Kidney (tissue), 13 donors: ENCODE measurements at regions not wholly inside any gene's neighbourhood (a gene's known extent, or its start where the extent isn't known, plus 50 kb on each side); places are given as distances from the start of the nearest gene placed in this dataset.

ENCODE experiments used
- DNase-seq, 5 donors: peaks; one replicate each; pipeline ENCODE4 v3.0.0-alpha.2; 2013 to 2020
- FAIRE-seq: peaks from 2 replicates; lab custom pipeline; 2012; peaks lifted over from hg19 to GRCh38; lab: Jason Lieb, UNC
- H3K27ac ChIP-seq, 2 donors: one replicate each; pipeline ENCODE4 v1.7.0; 2013; ENCODE audit warnings: low read depth in 2 of 2, low read length in 2 of 2, inconsistent platforms in 1 of 2
- H3K27me3 ChIP-seq: one replicate; pipeline ENCODE4 v1.7.1; 2013; ENCODE audit warnings: low read length, inconsistent platforms; ENCODE audit not compliant: control insufficient read depth, insufficient read depth
- H3K36me3 ChIP-seq, 3 donors: one replicate each; pipeline versions ENCODE4 v1.7.0 to v1.7.1; 2013; ENCODE audit warnings: low read length in 3 of 3, control low read depth in 1 of 3, inconsistent platforms in 1 of 3; ENCODE audit not compliant: insufficient read depth in 3 of 3, control insufficient read depth in 2 of 3
- H3K4me1 ChIP-seq, 3 donors: one replicate each; pipeline versions ENCODE4 v1.7.0 to v1.7.1; 2013; ENCODE audit warnings: low read length in 3 of 3, inconsistent platforms in 1 of 3, low read depth in 1 of 3; ENCODE audit not compliant: control insufficient read depth in 2 of 3, insufficient read depth in 2 of 3
- H3K4me3 ChIP-seq, 3 donors: one replicate each; pipeline versions ENCODE4 v1.7.0 to v1.8.1; 2013; ENCODE audit warnings: low read length in 3 of 3, control low read depth in 1 of 3, inconsistent platforms in 1 of 3
- H3K9ac ChIP-seq, 3 donors: one replicate each; pipeline versions ENCODE4 v1.7.0 to v1.7.1; 2013; ENCODE audit warnings: low read length in 3 of 3, control low read depth in 1 of 3, inconsistent platforms in 1 of 3
- H3K9me3 ChIP-seq, 3 donors: one replicate each; pipeline versions ENCODE4 v1.7.0 to v1.7.1; 2013; ENCODE audit warnings: low read length in 3 of 3, control low read depth in 1 of 3, inconsistent platforms in 1 of 3; ENCODE audit not compliant: control insufficient read depth in 2 of 3, insufficient read depth in 1 of 3
- intact Hi-C: fragments of 100-400 bp; cut with DNase I; formaldehyde crosslinking; loops from one replicate; pipeline ENCODE4 v1.11.1; 2022
- TF ChIP-seq, protein P1 (sequence below): IDR thresholded peaks from 3 replicates; pipeline ENCODE4 v1.5.1; 2012; ENCODE audit warnings: mild to moderate bottlenecking, moderate library complexity, borderline replicate concordance; ENCODE audit not compliant: insufficient read depth; ENCODE audit errors: extremely low read depth
- donor health status: control.
- donor health status: control.
- donor health status: control.
- donor health status: control.
- donor health status: control.
- donor health status: DM: yes; HTN: yes; CAD: no.
- donor health status: Normal renal cell carcinoma (clear cell type).

GRCh38 chr3:13706886-13707285 is 158.0 kb downstream of the FBLN2 start:
- intact Hi-C loops = no loop called here
- H3K4me3 ChIP-seq = no peak overlapping the region

GRCh38 chr3:13706451-13706850 is 157.5 kb downstream of the FBLN2 start:
- no peak overlapping the region for H3K27ac ChIP-seq
- intact Hi-C loops = no loop called here
- no peaks in the 10 kb centered on the region for H3K27me3 ChIP-seq
- DNase-seq (peak in 3 of 5 donors; percentile 3 to 24 (median 6)), FAIRE-seq (no peak)
- H3K9me3 ChIP-seq = peaks cover 0 to 8% (median 0%) of the 10 kb centered on the region in 3 donors
- H3K4me1 ChIP-seq = no peaks in the 10 kb centered on the region
- no peak overlapping the region for H3K4me3 ChIP-seq
- H3K36me3 ChIP-seq = no peaks in the 10 kb centered on the region
- TF ChIP-seq, protein P1, sequence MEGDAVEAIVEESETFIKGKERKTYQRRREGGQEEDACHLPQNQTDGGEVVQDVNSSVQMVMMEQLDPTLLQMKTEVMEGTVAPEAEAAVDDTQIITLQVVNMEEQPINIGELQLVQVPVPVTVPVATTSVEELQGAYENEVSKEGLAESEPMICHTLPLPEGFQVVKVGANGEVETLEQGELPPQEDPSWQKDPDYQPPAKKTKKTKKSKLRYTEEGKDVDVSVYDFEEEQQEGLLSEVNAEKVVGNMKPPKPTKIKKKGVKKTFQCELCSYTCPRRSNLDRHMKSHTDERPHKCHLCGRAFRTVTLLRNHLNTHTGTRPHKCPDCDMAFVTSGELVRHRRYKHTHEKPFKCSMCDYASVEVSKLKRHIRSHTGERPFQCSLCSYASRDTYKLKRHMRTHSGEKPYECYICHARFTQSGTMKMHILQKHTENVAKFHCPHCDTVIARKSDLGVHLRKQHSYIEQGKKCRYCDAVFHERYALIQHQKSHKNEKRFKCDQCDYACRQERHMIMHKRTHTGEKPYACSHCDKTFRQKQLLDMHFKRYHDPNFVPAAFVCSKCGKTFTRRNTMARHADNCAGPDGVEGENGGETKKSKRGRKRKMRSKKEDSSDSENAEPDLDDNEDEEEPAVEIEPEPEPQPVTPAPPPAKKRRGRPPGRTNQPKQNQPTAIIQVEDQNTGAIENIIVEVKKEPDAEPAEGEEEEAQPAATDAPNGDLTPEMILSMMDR = no peak
- no peak overlapping the region for H3K9ac ChIP-seq

More at GRCh38 chr3:13706886-13707285, 158.0 kb downstream of the FBLN2 start:
- Histone ChIP-seq H3K9ac (no peak overlapping the region), H3K27me3 (no peaks in the 10 kb centered on the region), H3K4me1 (no peaks in the 10 kb centered on the region), H3K27ac (no peak overlapping the region), H3K36me3 (no peaks in the 10 kb centered on the region), H3K9me3 (peaks cover 0 to 8% (median 0%) of the 10 kb centered on the region in 3 donors)
- no peak for FAIRE-seq
- TF ChIP-seq, protein P1 = no peak
- peak in 3 of 5 donors; percentile 5 to 13 (median 12) for DNase-seq

- no peak overlapping the region for H3K9ac ChIP-seq
- H3K27ac ChIP-seq = no peak overlapping the region
- peak in 2 of 5 donors; percentile 10 to 17 for DNase-seq
- no peak overlapping the region for H3K4me3 ChIP-seq
- no peaks in the 10 kb centered on the region for H3K4me1 ChIP-seq
- FAIRE-seq = no peak
- peaks cover 0 to 8% (median 0%) of the 10 kb centered on the region in 3 donors for H3K9me3 ChIP-seq
- intact Hi-C loops = no loop called here
- no peaks in the 10 kb centered on the region for H3K27me3 ChIP-seq
- no peaks in the 10 kb centered on the region for H3K36me3 ChIP-seq
- TF ChIP-seq, protein P1 = no peak
Measured at GRCh38 chr3:13705702-13706280, 156.9 kb downstream of the FBLN2 start.
